GM13976 (cell line): ENCODE measurements at regions not wholly inside any gene's neighbourhood (a gene's known extent, or its start where the extent isn't known, plus 50 kb on each side); places are given as distances from the start of the nearest gene placed in this dataset.

Experiments
- DNase-seq: peaks from one replicate; pipeline ENCODE4 v3.0.0; 2012; ENCODE audit warnings: low spot score
- CTCF ChIP-seq: IDR thresholded peaks from 2 replicates; pipeline ENCODE4 v1.5.1; 2012; ENCODE audit warnings: borderline replicate concordance, mild to moderate bottlenecking; ENCODE audit not compliant: insufficient read depth; ENCODE audit errors: extremely low read depth, missing control alignments, control extremely low read depth
- in situ Hi-C: fragments of 300-500 bp; cut with MboI; formaldehyde crosslinking; loops from one replicate; pipeline ENCODE4 v1.12.0; 2022; ENCODE audit warnings: low sequenced_read_pairs, mixed read lengths, inconsistent platforms; ENCODE audit not compliant: unreplicated experiment

- no peak for TF ChIP-seq CTCF
- in situ Hi-C loops: no loop called here
- no peak for DNase-seq
Measured at GRCh38 chr13:65603160-65603559, 1627.0 kb downstream of the PCDH9 start.

- in situ Hi-C loops: no loop called here
- no peak for DNase-seq
- TF ChIP-seq CTCF: no peak
Measured at GRCh38 chr13:65601855-65602254, 1628.3 kb downstream of the PCDH9 start.

GRCh38 chr13:65600702-65601101 lies 1629.4 kb downstream of the PCDH9 start:
- in situ Hi-C loops: no loop called here
- DNase-seq: no peak
- no peak for TF ChIP-seq CTCF

- in situ Hi-C loops: no loop called here
Measured at GRCh38 chr13:65597839-65598818, 1632.0 kb downstream of the PCDH9 start.

GRCh38 chr13:65595916-65596315 lies 1634.2 kb downstream of the PCDH9 start:
- in situ Hi-C loops: no loop called here
- no peak for TF ChIP-seq CTCF
- no peak for DNase-seq

More at GRCh38 chr13:65597839-65598818, 1632.0 kb downstream of the PCDH9 start:
- no peak for DNase-seq
- no peak for TF ChIP-seq CTCF

GRCh38 chr13:65594298-65594781 lies 1635.8 kb downstream of the PCDH9 start:
- no peak for TF ChIP-seq CTCF
- DNase-seq: no peak
- in situ Hi-C loops: no loop called here
